CD4-positive, CD25-positive, alpha-beta regulatory T cell (primary cell): ENCODE measurements at regions not wholly inside any gene's neighbourhood (a gene's known extent, or its start where the extent isn't known, plus 50 kb on each side); places are given as distances from the start of the nearest gene placed in this dataset.

Experiments used
- ATAC-seq, 2 donors: fragments of 150-1000 bp; cut with Tn5 transposase; one replicate each; pipeline ENCODE4 v1.10.0; 2021; ENCODE audit warnings: low read depth in 2 of 2, moderate number of reproducible peaks in 2 of 2, moderate library complexity in 1 of 2
- DNase-seq, 3 donors: peaks; one replicate each; pipeline versions ENCODE4 v3.0.0 to v3.0.0-alpha.2; 2012 to 2022; ENCODE audit warnings: mixed read lengths in 1 of 3
- H3K27ac ChIP-seq: one replicate; pipeline ENCODE4 v1.7.0; 2013; ENCODE audit warnings: mild to moderate bottlenecking, low read length; ENCODE audit not compliant: insufficient read depth, poor library complexity, severe bottlenecking
- H3K27me3 ChIP-seq: one replicate; pipeline ENCODE4 v1.7.0; 2013; ENCODE audit warnings: low read length; ENCODE audit not compliant: control insufficient read depth, insufficient read depth
- H3K36me3 ChIP-seq: one replicate; pipeline ENCODE4 v1.7.0; 2013; ENCODE audit warnings: mild to moderate bottlenecking, low read length, moderate library complexity; ENCODE audit not compliant: control insufficient read depth, insufficient read depth
- H3K4me1 ChIP-seq: 2 replicates; pipeline ENCODE4 v1.7.0; 2013; ENCODE audit warnings: mild to moderate bottlenecking, low read length; ENCODE audit not compliant: insufficient read depth, control insufficient read depth, poor library complexity, severe bottlenecking
- H3K4me3 ChIP-seq: one replicate; pipeline ENCODE4 v1.7.0; 2013; ENCODE audit warnings: low read depth, mild to moderate bottlenecking, low read length, moderate library complexity
- H3K9me3 ChIP-seq, 2 experiments: 1 replicate in 1 of 2; 2 replicates in 1 of 2; pipeline ENCODE4 v1.7.0; 2013; ENCODE audit warnings: low read length in 2 of 2, mild to moderate bottlenecking in 1 of 2, moderate library complexity in 1 of 2; ENCODE audit not compliant: control insufficient read depth in 2 of 2
- H3K27ac Mint-ChIP-seq, 3 donors: one replicate each; pipeline ENCODE4 v1.8.0; 2020 to 2022; ENCODE audit warnings: mild to moderate bottlenecking in 3 of 3, mixed read lengths in 3 of 3, moderate library complexity in 2 of 3
- H3K27me3 Mint-ChIP-seq: one replicate; pipeline ENCODE4 v1.8.0; 2022; ENCODE audit warnings: mild to moderate bottlenecking, mixed read lengths
- H3K36me3 Mint-ChIP-seq: one replicate; pipeline ENCODE4 v1.8.0; 2020; ENCODE audit warnings: mixed read lengths
- H3K4me1 Mint-ChIP-seq, 4 donors: one replicate each; pipeline ENCODE4 v1.8.0; 2020 to 2022; ENCODE audit warnings: mixed read lengths in 4 of 4, mild to moderate bottlenecking in 1 of 4
- H3K4me3 Mint-ChIP-seq, 4 donors: one replicate each; pipeline ENCODE4 v1.8.0; 2020 to 2022; ENCODE audit warnings: mild to moderate bottlenecking in 4 of 4, mixed read lengths in 4 of 4, moderate library complexity in 3 of 4
- H3K9me3 Mint-ChIP-seq, 7 donors: one replicate each; pipeline ENCODE4 v1.8.0; 2020 to 2022; ENCODE audit warnings: mixed read lengths in 7 of 7, mild to moderate bottlenecking in 3 of 7, moderate library complexity in 2 of 7

DNA sequence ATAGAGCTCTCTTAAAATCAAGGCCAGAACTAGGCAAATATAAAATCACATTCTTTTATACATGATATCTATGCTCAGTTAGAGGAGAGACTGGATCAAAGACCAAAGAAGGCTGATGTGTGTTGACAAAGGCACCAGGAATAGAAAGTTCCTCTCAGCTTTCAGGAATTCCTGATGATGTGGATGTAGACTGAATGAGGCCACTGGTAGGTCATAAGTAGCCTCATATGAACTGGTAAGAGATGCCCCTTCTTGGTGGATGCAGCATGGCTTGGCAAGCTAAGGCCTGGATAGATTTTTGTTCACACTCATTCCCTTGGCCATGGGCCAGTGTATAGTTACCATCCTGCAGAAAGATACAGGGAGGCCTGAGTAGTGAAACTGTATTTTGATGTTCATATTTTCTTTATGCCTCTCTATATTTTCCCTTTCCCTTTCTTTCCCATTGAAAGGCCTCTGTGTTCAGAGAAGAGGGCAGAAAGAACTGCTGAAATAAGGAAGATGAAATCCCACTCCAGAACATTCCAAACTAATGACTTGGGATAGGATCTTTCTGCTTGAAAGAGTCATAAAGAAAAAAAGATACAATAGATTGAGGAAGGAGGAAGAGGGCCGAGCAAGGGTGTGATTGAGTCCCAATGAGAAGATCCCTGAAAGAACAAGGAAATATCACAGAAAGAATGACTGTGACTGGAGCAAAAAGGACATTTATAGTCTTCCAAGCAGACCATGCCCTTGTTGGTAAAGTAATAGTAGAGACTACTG lies 2182.7 kb upstream of the PIK3C3 start:
- H3K4me1 Mint-ChIP-seq: no peaks in the 10 kb centered on the region
- ATAC-seq: no peak
- Histone ChIP-seq H3K9me3 (peaks cover 0 to 7% of the 10 kb centered on the region in 2 experiments), H3K4me1 (no peaks in the 10 kb centered on the region), H3K36me3 (no peaks in the 10 kb centered on the region), H3K4me3 (no peak overlapping the region), H3K27me3 (no peaks in the 10 kb centered on the region), H3K27ac (no peak overlapping the region)
- H3K9me3 Mint-ChIP-seq: peaks cover 1 to 28% (median 6%) of the 10 kb centered on the region in 7 donors
- no peaks in the 10 kb centered on the region for H3K27me3 Mint-ChIP-seq
- no peak overlapping the region for H3K27ac Mint-ChIP-seq
- no peak overlapping the region for H3K4me3 Mint-ChIP-seq
- DNase-seq: no peak
- H3K36me3 Mint-ChIP-seq: no peaks in the 10 kb centered on the region

DNA sequence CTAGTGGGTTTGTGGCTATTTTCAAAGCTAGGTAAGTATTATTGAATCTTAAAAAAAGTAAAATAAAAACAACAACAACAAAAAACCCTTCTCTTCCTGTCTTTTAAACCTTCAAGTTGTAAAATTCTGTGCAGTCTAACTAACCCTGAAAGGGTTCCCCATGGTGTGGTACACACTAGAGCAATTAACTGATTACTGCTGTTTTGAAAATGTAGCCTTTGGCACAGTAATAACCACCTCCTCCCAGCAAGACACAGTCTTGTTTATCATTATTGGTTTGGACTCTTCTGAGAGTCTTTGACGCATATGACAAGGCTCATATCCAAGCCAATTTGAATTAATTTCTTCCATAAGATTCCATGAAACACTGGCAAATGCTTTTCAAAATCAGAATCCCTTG lies 2184.6 kb upstream of the PIK3C3 start:
- H3K4me1 ChIP-seq: no peaks in the 10 kb centered on the region
- Mint-ChIP-seq H3K4me3 (no peak overlapping the region), H3K36me3 (no peaks in the 10 kb centered on the region), H3K9me3 (peaks cover 1 to 30% (median 6%) of the 10 kb centered on the region in 7 donors), H3K27me3 (no peaks in the 10 kb centered on the region), H3K4me1 (no peaks in the 10 kb centered on the region), H3K27ac (no peak overlapping the region)
- no peak for ATAC-seq
- H3K27ac ChIP-seq: no peak overlapping the region
- DNase-seq: no peak
- H3K4me3 ChIP-seq: no peak overlapping the region
- H3K36me3 ChIP-seq: no peaks in the 10 kb centered on the region
- peaks cover 0 to 7% of the 10 kb centered on the region in 2 experiments for H3K9me3 ChIP-seq
- no peaks in the 10 kb centered on the region for H3K27me3 ChIP-seq

GRCh38 chr18:39764873-39765272 lies 2190.2 kb upstream of the PIK3C3 start:
- no peak overlapping the region for H3K4me3 ChIP-seq
- DNase-seq (no peak), ATAC-seq (no peak)
- Mint-ChIP-seq H3K27me3 (no peaks in the 10 kb centered on the region), H3K4me1 (no peaks in the 10 kb centered on the region), H3K4me3 (no peak overlapping the region), H3K36me3 (no peaks in the 10 kb centered on the region), H3K9me3 (peaks cover 0 to 21% (median 0%) of the 10 kb centered on the region in 7 donors), H3K27ac (no peak overlapping the region)
- no peaks in the 10 kb centered on the region for H3K27me3 ChIP-seq
- H3K27ac ChIP-seq: no peak overlapping the region
- H3K4me1 ChIP-seq: no peaks in the 10 kb centered on the region
- H3K9me3 ChIP-seq: no peaks in the 10 kb centered on the region
- H3K36me3 ChIP-seq: no peaks in the 10 kb centered on the region

DNA sequence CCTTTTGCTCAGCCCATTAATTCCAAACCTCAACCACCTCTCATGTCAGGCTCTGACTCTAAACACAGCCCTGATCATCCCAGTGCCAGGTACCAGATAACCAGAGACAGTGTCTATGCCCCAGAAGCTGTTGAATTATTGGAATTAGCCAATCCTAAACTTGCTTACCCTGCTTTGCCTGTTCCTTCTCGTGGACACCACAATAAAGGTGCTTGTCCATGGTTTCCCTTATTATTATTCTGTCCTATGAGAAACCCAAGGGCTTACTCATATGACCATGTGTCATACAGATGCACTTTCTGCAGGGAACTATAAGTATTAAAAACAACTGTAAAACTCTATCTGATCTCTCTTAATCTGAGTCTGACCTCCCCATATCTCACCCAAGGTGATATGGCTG lies 2193.8 kb upstream of the PIK3C3 start:
- Histone ChIP-seq H3K27me3 (no peaks in the 10 kb centered on the region), H3K36me3 (no peaks in the 10 kb centered on the region), H3K4me3 (no peak overlapping the region), H3K4me1 (no peaks in the 10 kb centered on the region), H3K27ac (no peak overlapping the region), H3K9me3 (no peaks in the 10 kb centered on the region)
- H3K4me1 Mint-ChIP-seq: no peaks in the 10 kb centered on the region
- no peak overlapping the region for H3K4me3 Mint-ChIP-seq
- H3K36me3 Mint-ChIP-seq: no peaks in the 10 kb centered on the region
- no peaks in the 10 kb centered on the region for H3K27me3 Mint-ChIP-seq
- no peak for DNase-seq
- peaks cover 0 to 19% (median 5%) of the 10 kb centered on the region in 7 donors for H3K9me3 Mint-ChIP-seq
- no peak overlapping the region for H3K27ac Mint-ChIP-seq
- no peak for ATAC-seq

DNA sequence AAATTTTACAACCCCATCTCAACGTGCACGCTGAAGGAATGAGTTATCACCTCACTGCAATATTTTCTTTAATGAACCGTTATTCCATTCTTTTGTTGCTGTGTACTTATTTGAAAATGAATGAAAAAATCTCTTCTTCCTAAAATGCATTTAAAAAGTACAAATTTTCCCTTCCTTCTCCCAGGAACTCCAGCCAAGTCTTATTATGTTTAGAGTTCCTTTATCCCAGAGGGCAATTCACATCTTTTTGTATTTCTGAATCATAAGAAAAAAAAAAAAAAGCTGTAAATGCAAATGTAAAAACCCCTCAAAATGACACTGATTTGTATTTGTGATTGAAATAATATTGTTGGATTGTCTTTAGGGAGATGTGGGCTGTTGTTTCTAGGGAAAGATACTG lies 2194.3 kb upstream of the CELF4 start:
- DNase-seq: no peak
- H3K27ac Mint-ChIP-seq: no peak overlapping the region
- H3K9me3 ChIP-seq: no peaks in the 10 kb centered on the region

GRCh38 chr18:39753178-39753577 lies 2187.6 kb upstream of the CELF4 start:
- DNase-seq (no peak), ATAC-seq (no peak)
- Mint-ChIP-seq H3K4me3 (no peak overlapping the region), H3K4me1 (no peaks in the 10 kb centered on the region), H3K9me3 (peaks cover 3 to 19% (median 12%) of the 10 kb centered on the region in 7 donors), H3K27me3 (no peaks in the 10 kb centered on the region), H3K27ac (no peak overlapping the region), H3K36me3 (no peaks in the 10 kb centered on the region)
- H3K27me3 ChIP-seq: no peaks in the 10 kb centered on the region
- no peaks in the 10 kb centered on the region for H3K36me3 ChIP-seq
- H3K9me3 ChIP-seq: peaks cover 0 to 9% of the 10 kb centered on the region in 2 experiments
- H3K4me3 ChIP-seq: no peak overlapping the region
- H3K27ac ChIP-seq: no peak overlapping the region
- H3K4me1 ChIP-seq: no peaks in the 10 kb centered on the region

More for the DNA sequence above, 2194.3 kb upstream of the CELF4 start:
- no peak for ATAC-seq
- Mint-ChIP-seq H3K36me3 (no peaks in the 10 kb centered on the region), H3K27me3 (no peaks in the 10 kb centered on the region), H3K4me1 (no peaks in the 10 kb centered on the region), H3K4me3 (no peak overlapping the region), H3K9me3 (peaks cover 2 to 14% (median 9%) of the 10 kb centered on the region in 7 donors)
- no peak overlapping the region for H3K4me3 ChIP-seq
- H3K27ac ChIP-seq: no peak overlapping the region
- no peaks in the 10 kb centered on the region for H3K27me3 ChIP-seq
- H3K36me3 ChIP-seq: no peaks in the 10 kb centered on the region
- no peaks in the 10 kb centered on the region for H3K4me1 ChIP-seq

- no peak overlapping the region for H3K4me3 Mint-ChIP-seq
- DNase-seq: no peak
- no peaks in the 10 kb centered on the region for H3K4me1 Mint-ChIP-seq
- H3K4me1 ChIP-seq: no peaks in the 10 kb centered on the region
- no peak overlapping the region for H3K27ac ChIP-seq
- no peak overlapping the region for H3K27ac Mint-ChIP-seq
- H3K4me3 ChIP-seq: no peak overlapping the region
- no peaks in the 10 kb centered on the region for H3K36me3 Mint-ChIP-seq
- H3K27me3 Mint-ChIP-seq: no peaks in the 10 kb centered on the region
- no peaks in the 10 kb centered on the region for H3K36me3 ChIP-seq
- ATAC-seq: no peak
- H3K9me3 ChIP-seq: peaks cover 0 to 9% of the 10 kb centered on the region in 2 experiments
- H3K27me3 ChIP-seq: no peaks in the 10 kb centered on the region
- peaks cover 3 to 23% (median 11%) of the 10 kb centered on the region in 7 donors for H3K9me3 Mint-ChIP-seq
Measured at GRCh38 chr18:39752351-39752750, 2186.8 kb upstream of the CELF4 start.

- Histone ChIP-seq H3K27ac (no peak overlapping the region), H3K4me1 (no peaks in the 10 kb centered on the region), H3K27me3 (no peaks in the 10 kb centered on the region), H3K4me3 (no peak overlapping the region), H3K9me3 (peaks cover 0 to 9% of the 10 kb centered on the region in 2 experiments), H3K36me3 (no peaks in the 10 kb centered on the region)
- H3K27ac Mint-ChIP-seq: no peak overlapping the region
- ATAC-seq (no peak), DNase-seq (no peak)
- peaks cover 2 to 22% (median 9%) of the 10 kb centered on the region in 7 donors for H3K9me3 Mint-ChIP-seq
- H3K27me3 Mint-ChIP-seq: no peaks in the 10 kb centered on the region
- no peak overlapping the region for H3K4me3 Mint-ChIP-seq
- no peaks in the 10 kb centered on the region for H3K36me3 Mint-ChIP-seq
- H3K4me1 Mint-ChIP-seq: no peaks in the 10 kb centered on the region
Measured at GRCh38 chr18:39751921-39752320, 2186.3 kb upstream of the CELF4 start.
